ENCODE measurements at regions not wholly inside any gene's neighbourhood (a gene's known extent, or its start where the extent isn't known, plus 50 kb on each side); places are given as distances from the start of the nearest gene placed in this dataset.
"Not testable (repeated sequence)": the region's sequence is repeated elsewhere in the genome, so short reads cannot be mapped to it uniquely, and the experiment has no call there.

GRCh38 chr21:15453261-15453660 lies 276.5 kb upstream of the USP25 start:
- TF ChIP-seq CBX2 (IDR thresholded peaks at IDR 0.05; ENCODE audit: insufficient read depth, low read length, poor library complexity, severe bottlenecking): no peak
- TF ChIP-seq TAF9B (IDR thresholded peaks at IDR 0.05; ENCODE audit: partially characterized antibody): no peak
- no peak for TF ChIP-seq PHB2 (IDR thresholded peaks at IDR 0.05; ENCODE audit: low read depth)
- no peak for TF ChIP-seq ZNF384 (IDR thresholded peaks at IDR 0.05; ENCODE audit: low read depth, low read length)

GRCh38 chr21:15453785-15454184 lies 276.0 kb upstream of the USP25 start:
- ATAC-seq; CTCF ChIA-PET (ENCODE audit: low intra/inter-chr PET ratio); H3K4me1 ChIP-seq (replicated peaks in 1 of 2; ENCODE audit: control insufficient read depth in 2 of 2, insufficient read depth in 2 of 2, low read length in 2 of 2); H3K4me3 ChIP-seq; H4K20me1 ChIP-seq (replicated peaks; ENCODE audit: control insufficient read depth, insufficient read depth, low read length); H3K36me3 ChIP-seq (ENCODE audit: control insufficient read depth, insufficient read depth, low read length); FAIRE-seq; H3K9ac ChIP-seq (ENCODE audit: insufficient read depth in 1 of 2, low read depth in 2 of 2, low read length in 2 of 2); POLR2A ChIA-PET; H3K4me2 ChIP-seq (ENCODE audit: insufficient read depth, low read length); H3K9me3 ChIP-seq (replicated peaks; ENCODE audit: control insufficient read depth, insufficient read depth, low read depth, low read length); intact Hi-C loops (cut with micrococcal nuclease); H3K79me2 ChIP-seq (ENCODE audit: control insufficient read depth, insufficient read depth, low read length); DNase-seq (ENCODE audit: extremely low read depth in 1 of 4, low spot score in 3 of 4); in situ Hi-C loops (cut with MboI); BruUV-seq (replicated peaks); H3K27me3 ChIP-seq (ENCODE audit: control insufficient read depth in 2 of 2, insufficient read depth in 2 of 2, low read length in 2 of 2); H2AFZ ChIP-seq (ENCODE audit: low read depth, low read length); H3K27ac ChIP-seq (ENCODE audit: extremely low read depth, low read depth, low read length); H3K9me1 ChIP-seq (ENCODE audit: control insufficient read depth, insufficient read depth, low read length): not testable (repeated sequence)
- WGBS (ENCODE audit: insufficient coverage, low coverage, missing lambda C conversion rate): 0% methylated on average over 1 of the region's 1 CpG

More at GRCh38 chr21:15453261-15453660, 276.5 kb upstream of the USP25 start:
- Histone ChIP-seq H3K4me1 (replicated peaks in 1 of 2; ENCODE audit: control insufficient read depth in 2 of 2, insufficient read depth in 2 of 2, low read length in 2 of 2) (no peaks in the 10 kb centered on the region), H3K79me2 (ENCODE audit: control insufficient read depth, insufficient read depth, low read length) (no peaks in the 10 kb centered on the region), H4K20me1 (replicated peaks; ENCODE audit: control insufficient read depth, insufficient read depth, low read length) (no peaks in the 10 kb centered on the region), H3K36me3 (ENCODE audit: control insufficient read depth, insufficient read depth, low read length) (no peaks in the 10 kb centered on the region), H3K9me1 (ENCODE audit: control insufficient read depth, insufficient read depth, low read length) (no peaks in the 10 kb centered on the region), H3K4me3 (no peak overlapping the region), H3K9me3 (replicated peaks; ENCODE audit: control insufficient read depth, insufficient read depth, low read depth, low read length) (no peaks in the 10 kb centered on the region), H3K27ac (ENCODE audit: extremely low read depth, low read depth, low read length) (no peak overlapping the region), H2AFZ (ENCODE audit: low read depth, low read length) (no peak overlapping the region), H3K4me2 (ENCODE audit: insufficient read depth, low read length) (no peak overlapping the region), H3K27me3 (ENCODE audit: control insufficient read depth in 2 of 2, insufficient read depth in 2 of 2, low read length in 2 of 2) (no peaks in the 10 kb centered on the region; a peak in 1 of 5 replicates), H3K9ac (ENCODE audit: insufficient read depth in 1 of 2, low read depth in 2 of 2, low read length in 2 of 2) (no peak overlapping the region)
- intact Hi-C loops (cut with micrococcal nuclease): no loop called here
- ChIA-PET CTCF (ENCODE audit: low intra/inter-chr PET ratio) (no interaction called here), POLR2A (no interaction called here)
- ATAC-seq: no peak
- in situ Hi-C loops (cut with MboI): no loop called here
- BruUV-seq (replicated peaks): no TSS peak
- no peak for FAIRE-seq
- no peak for DNase-seq (ENCODE audit: extremely low read depth in 1 of 4, low spot score in 3 of 4)
